Dedifferentiated amniotic fluid mesenchymal stem cell (primary cell): ENCODE measurements at regions not wholly inside any gene's neighbourhood (a gene's known extent, or its start where the extent isn't known, plus 50 kb on each side); places are given as distances from the start of the nearest gene placed in this dataset.

Experiments
- DNase-seq: peaks from one replicate; pipeline ENCODE4 v3.0.0-alpha.2; 2016; ENCODE audit errors: extremely low spot score

GRCh38 chr1:59115865-59116264 lies 181.0 kb upstream of the FGGY start:
- DNase-seq, result no peak

GRCh38 chr1:59116920-59117542 lies 179.9 kb upstream of the FGGY start:
- peak; percentile 28 for DNase-seq

- DNase-seq, result no peak
Measured at GRCh38 chr1:59122527-59122926, 174.4 kb upstream of the FGGY start.

- DNase-seq, result no peak
Measured at GRCh38 chr1:59123081-59123681, 173.7 kb upstream of the FGGY start.

GRCh38 chr1:59124166-59124565 lies 172.7 kb upstream of the FGGY start:
- no peak for DNase-seq

- no peak for DNase-seq
Measured at GRCh38 chr1:59125154-59125553, 171.7 kb upstream of the FGGY start.

GRCh38 chr1:59125676-59126320 lies 171.1 kb upstream of the FGGY start:
- DNase-seq, result no peak

GRCh38 chr1:59126366-59126765 lies 170.5 kb upstream of the FGGY start:
- DNase-seq, result no peak

- DNase-seq, result peak; percentile 58
Measured at GRCh38 chr1:59128239-59128736, 168.6 kb upstream of the FGGY start.

- DNase-seq, result peak; percentile 55
Measured at GRCh38 chr1:59128784-59129227, 168.1 kb upstream of the FGGY start.

GRCh38 chr1:59132295-59132694 lies 164.6 kb upstream of the FGGY start:
- DNase-seq, result no peak

- DNase-seq, result no peak
Measured at GRCh38 chr1:59133997-59134396, 162.9 kb upstream of the FGGY start.

- no peak for DNase-seq
Measured at GRCh38 chr1:59135761-59136255, 161.1 kb upstream of the FGGY start.

GRCh38 chr1:59136541-59137275 lies 160.2 kb upstream of the FGGY start:
- DNase-seq, result no peak

GRCh38 chr1:59137276-59137615 lies 159.6 kb upstream of the FGGY start:
- no peak for DNase-seq

GRCh38 chr1:59137968-59138367 lies 158.9 kb upstream of the FGGY start:
- no peak for DNase-seq

GRCh38 chr1:59138402-59138801 lies 158.5 kb upstream of the FGGY start:
- DNase-seq, result no peak

GRCh38 chr1:59139396-59139795 lies 157.5 kb upstream of the FGGY start:
- DNase-seq, result no peak

GRCh38 chr1:59141267-59141863 lies 155.5 kb upstream of the FGGY start:
- DNase-seq, result no peak

GRCh38 chr1:59142311-59143132 lies 154.4 kb upstream of the FGGY start:
- no peak for DNase-seq

- peak; percentile 25 for DNase-seq
Measured at GRCh38 chr1:59143133-59143487, 153.8 kb upstream of the FGGY start.
